Eye (tissue), 1 donor: ENCODE measurements at regions not wholly inside any gene's neighbourhood (a gene's known extent, or its start where the extent isn't known, plus 50 kb on each side); places are given as distances from the start of the nearest gene placed in this dataset.

Source experiments
- DNase-seq: peaks from one replicate; pipeline ENCODE4 v3.0.0-alpha.2; 2015

DNA sequence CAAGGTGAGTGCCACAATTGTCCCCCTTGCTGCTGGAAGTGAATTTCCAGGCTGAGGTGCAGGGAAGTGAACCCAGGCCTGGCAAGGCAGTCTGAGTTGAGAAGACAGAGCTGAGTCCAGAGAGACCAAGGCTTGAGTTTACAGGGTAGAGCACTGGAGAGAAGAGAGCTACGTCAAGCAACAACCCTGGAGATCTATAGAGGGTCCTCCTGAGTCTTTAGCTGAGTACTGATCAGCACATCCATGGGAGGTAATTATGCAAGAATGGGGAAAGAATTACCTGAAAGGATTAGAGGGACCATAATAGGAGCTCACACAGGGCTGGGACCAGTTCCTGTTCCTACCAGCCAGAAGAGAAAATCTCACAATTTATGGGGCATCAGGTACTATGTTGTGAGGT lies 190.7 kb downstream of the NEDD1 start:
- DNase-seq, result no peak

GRCh38 chr12:97109441-97109840 lies 202.4 kb downstream of the NEDD1 start:
- no peak for DNase-seq

DNA sequence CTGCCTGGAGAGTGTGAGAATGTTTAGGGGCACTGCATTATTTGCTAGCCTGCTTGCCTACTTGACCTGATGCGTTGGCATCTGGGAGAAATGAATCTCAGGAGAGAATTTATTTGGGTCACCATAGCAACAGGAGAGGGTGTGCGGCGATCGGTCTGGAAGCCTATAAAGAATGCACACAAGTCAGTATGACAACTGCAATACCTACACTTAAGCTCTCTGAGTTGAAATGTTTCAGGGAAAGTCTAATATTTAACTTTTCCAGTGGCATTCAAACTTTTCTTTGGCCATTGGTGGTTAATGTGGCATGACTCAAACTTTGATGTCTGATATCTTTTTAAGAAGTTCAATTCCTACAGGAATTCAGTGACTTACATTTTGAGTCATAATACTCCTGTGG lies 205.1 kb downstream of the NEDD1 start:
- DNase-seq, result no peak

DNA sequence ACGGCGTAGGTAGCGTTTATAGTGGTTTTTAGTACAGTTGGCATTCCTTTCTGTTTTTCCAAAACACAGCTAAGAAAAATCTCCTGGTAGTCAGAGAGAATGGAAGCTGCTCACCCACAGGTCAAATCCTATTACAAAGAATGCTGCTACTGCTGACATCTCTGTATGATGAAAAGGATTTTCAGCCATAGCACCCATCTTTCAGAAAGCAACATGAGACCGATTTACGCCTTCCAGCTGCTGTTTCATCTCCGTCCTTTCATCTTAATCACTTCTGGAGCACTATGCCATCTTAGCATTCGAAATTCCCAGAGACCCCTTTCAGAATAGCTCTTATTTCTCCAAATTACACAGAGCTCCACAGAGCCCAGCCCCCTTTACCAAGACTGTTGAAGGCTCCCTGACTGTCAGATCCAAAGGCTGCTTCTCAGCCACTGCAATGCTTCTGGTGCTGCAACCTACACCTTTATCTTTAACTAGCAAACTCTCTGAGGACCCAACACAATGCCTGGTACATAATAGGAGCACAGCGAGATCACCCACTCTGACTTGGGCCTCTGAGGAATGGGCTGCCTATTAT lies 211.8 kb downstream of the NEDD1 start:
- peak; percentile 16 for DNase-seq

DNA sequence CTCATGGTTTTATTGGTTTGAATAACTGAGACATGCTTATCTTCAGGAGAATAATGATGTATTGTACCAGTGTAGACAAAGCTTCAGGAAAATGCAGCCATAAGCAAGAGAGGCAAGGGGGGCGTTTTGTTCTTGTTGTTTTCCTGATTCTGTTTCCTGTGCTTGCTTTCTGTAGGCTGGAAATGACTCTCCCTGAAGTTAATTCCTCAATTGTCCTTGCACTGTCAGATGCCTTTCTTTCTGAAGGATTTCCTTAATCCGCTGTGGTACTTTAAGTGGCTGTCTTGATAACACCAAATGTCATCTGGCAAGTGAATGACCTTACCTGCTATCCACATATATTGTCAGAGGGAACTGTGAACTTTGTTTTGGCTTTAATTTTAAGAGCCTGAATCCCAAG lies 220.0 kb downstream of the NEDD1 start:
- DNase-seq, result no peak

DNA sequence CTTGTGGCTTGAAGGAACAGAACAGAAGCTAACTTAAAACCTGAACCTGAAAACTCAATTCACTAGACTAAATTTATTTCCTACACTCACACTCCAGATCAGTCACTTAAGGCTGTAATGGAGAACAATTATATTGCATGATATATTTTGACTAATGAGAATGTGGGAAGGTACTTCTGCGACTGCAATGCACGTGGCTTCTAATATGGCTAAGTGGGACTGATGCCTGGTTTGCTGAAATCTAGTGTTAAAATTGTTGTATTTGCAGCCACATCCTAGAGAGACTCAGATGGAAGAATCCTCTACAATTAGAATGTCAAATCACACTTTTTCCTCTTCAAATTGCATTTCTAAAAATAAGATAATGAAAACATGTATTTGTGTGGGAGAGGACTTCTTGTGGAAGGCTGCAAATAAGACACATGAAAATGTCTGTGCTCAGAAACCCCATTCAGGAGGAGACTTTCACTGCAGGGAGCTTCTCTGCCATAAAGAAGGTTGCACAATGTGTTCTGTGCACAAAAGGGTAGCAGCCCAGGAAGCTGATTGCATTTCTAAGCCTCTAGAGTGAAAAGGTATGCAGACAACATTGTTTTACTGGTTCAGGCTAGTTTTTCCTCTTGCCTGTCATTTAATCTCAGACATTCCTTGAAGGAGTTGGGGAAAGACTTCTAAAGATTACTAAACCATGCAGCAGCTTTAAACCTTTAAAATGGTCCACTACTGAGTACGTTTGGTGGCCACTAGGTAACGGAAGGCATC lies 224.3 kb downstream of the NEDD1 start:
- peak; percentile 50 for DNase-seq

GRCh38 chr12:97132270-97132669 lies 225.2 kb downstream of the NEDD1 start:
- DNase-seq, result no peak

DNA sequence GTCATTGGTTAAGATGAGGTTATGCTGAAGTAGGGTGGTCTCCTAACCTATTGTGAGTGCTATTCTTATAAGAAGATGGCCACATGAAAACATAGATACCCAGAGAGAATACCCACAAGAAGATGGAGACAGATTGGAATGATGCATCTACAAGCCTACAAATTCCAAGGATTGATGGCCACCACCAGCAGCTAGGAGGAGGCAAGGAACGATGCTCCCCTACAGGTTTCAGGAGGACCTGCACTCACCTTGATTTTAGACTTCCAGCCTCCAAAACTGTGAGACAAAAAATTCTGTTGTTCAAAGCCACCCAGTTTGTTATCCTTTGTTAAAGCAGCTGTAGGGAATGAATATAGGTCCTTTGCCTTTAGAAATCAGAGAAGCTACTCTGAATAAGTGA lies 227.4 kb downstream of the NEDD1 start:
- DNase-seq, result no peak

GRCh38 chr12:97140355-97140754 lies 233.3 kb downstream of the NEDD1 start:
- no peak for DNase-seq

DNA sequence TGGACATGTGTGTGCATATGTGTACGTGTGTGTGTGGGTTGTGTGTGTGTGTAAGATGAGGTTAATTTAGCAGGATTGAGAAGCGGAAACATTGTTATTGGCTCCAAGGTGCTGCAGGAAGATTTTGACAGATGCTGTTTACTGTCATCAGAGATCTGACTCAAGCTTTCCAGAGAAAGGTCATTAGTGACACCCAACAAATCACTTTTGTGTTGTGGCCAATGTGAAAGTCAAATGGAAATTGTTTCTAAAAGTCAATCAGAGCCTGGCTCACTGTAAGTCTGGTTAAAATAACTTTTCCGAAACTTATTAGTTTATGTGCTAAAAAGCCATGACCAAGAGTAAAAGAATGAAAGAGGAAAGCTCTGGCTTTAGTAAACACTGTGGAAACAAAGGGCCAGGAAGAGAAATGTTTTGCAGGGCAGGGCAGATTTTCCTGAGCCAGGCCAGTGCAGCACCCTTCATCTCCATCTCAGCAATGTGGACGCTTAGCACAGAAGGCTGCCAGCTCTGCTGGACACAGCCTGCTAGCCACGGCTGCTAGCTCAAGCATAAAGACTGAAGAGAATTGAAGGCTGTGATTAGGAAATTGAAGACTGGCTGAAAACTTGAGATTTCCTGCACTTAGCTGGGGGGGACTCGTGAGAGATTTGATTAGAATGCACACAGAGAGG lies 235.8 kb downstream of the NEDD1 start:
- peak; percentile 82 for DNase-seq

DNA sequence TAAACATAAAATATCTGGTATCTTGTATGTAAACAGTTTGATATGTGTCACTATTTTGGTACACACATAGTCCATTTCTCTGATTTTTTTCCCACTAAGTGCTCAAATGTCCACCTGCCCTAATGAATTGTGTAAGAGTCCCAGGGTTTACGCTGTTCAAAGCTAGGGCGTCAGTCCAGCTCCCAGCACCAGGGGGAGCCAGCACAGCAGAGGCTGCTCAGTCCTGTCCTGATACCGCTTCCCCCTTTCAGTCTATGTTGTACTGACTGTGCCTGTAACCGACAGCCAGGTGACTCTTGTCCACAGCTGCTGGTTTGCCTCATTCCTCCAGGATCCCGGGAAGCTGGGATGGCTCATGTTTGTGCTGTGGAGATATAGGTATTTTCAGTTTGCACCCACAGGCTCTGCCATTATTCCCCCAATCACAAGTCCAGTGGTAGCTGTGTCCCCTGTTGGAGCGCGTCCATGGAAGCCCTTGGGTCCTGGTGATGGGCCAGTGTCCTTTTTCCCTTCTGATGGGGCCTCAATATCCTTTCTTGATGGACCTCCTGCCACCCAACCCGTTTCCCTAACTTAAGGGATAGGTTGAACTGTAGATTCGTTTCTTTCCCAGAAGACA lies 242.0 kb downstream of the NEDD1 start:
- DNase-seq, result peak; percentile 39

- no peak for DNase-seq
These were observed 244.4 kb downstream of the NEDD1 start for GRCh38 chr12:97151481-97151880.

DNA sequence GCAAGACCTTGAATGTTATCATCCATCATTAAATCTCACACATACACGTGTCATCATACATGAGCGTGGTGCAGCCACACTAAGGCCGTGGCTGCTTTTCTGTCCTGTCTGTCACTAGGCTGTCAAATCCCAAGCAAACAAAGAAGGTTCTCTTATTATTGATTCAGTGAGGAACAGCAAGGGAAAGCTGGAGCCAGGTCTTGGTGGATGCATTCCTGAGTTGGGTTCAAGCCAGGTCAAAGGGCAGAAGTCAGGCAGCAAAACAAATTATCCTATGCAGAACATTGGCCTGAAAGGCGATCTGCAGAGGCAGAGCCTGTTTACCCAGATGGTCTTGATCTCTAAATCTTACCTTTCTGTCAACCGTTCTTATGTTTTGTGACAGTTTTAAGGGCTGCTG lies 252.3 kb downstream of the NEDD1 start:
- DNase-seq, result no peak

- DNase-seq, result no peak
These were observed 253.2 kb downstream of the NEDD1 start for GRCh38 chr12:97160277-97160676.

DNA sequence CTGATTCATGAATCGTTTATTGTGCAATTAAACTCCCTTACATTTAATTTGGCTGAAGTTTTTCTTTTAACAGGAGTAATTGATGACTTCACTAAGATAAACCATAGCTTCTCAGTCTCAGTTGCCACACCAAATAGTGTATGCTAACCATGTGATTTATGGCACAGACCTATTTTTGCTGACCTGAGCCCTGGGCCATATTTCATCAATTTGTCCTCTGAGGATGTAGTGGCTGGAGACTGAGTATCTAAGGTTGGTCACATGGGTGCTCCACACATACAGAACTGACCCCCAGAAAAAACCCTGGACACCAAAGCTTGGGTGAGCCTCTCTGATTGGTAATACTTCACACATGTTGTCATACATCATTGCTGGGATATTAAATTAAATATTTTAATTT lies 255.1 kb downstream of the NEDD1 start:
- DNase-seq, result no peak

DNA sequence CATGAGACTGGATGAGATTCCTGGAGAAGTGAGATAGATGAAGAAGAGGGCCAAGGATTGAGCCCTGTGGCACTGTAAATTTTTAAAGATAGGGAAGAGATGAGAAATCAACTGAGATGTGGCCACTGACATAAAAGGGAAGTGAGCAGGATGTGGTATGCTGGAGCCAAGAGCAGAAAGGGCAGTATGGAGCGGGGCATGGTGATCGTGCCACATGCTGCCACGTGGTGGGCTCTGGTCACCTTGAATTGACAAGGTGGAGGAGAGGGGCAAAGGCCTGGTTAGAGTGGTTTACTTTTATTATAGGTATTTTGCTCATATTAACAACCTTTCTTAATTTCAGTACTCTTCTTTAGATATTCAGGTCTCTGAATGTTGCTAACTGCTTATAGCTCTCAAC lies 257.9 kb downstream of the NEDD1 start:
- no peak for DNase-seq

DNA sequence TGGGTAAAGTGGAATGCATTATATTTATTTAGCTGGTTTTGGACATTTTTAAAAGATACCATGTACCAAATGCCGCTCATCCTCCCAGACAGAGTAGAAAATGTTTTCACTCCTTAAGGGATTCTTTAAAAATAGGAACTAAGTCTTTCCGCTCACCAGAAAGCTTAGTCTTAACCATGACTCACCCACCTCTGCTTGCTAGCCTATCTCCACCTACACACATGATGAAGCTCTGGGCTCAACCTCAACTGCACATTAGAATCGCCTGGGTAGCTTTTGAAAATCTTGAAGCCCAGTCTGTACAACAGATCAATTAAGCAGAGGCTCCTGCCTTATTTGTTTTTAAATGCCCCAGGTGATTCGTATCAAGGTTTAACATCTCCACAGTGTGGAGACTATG lies 260.5 kb downstream of the NEDD1 start:
- no peak for DNase-seq

DNA sequence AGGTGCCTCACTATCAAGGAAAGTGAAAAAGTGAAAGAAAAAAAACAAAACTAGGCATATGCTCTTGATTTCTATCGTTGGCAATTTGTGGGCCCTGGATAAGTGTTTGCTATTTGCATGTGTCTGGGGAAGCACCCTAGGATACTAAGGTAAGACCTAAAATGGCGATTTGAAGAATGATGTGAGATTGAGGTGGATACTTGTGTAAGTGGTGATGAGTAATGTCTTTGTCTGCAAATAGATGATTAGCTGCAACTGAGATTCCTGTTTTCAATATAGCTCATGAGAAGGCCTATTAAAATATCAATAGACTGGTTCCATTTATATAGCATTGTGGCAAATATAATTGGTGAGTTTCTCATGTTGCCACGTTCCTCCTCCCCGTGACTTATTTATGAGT lies 261.7 kb downstream of the NEDD1 start:
- DNase-seq, result no peak

DNA sequence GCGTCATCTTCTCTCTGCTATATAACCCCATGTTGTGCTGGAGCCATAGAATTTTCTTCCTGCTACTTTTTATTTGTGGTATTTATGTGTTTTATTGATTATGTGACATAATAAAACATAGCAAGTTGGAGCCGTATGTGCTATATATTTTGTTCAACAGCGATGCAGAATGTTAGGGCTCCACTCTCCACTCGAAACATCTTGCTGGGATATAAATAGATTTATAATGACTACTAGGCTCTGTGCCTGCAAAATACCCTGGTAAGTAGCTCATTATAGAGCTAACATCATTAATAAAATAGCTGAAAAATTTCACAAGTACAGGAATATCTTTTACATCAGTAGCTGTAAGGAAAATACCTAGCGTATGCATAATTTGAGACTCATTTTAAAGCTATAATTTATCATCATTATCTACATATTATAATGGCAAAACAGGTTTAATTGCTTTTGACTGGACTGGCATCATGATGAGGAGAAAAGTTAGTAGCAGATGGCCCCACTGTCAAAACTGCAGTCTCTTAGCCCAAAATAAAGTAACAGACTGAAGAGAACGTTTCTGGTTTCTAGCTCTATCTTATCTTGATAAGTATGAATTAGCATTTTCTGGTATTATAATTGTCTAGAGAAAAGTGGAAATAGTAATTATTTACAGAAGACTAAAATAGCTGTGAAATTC lies 263.0 kb downstream of the NEDD1 start:
- peak; percentile 15 for DNase-seq

DNA sequence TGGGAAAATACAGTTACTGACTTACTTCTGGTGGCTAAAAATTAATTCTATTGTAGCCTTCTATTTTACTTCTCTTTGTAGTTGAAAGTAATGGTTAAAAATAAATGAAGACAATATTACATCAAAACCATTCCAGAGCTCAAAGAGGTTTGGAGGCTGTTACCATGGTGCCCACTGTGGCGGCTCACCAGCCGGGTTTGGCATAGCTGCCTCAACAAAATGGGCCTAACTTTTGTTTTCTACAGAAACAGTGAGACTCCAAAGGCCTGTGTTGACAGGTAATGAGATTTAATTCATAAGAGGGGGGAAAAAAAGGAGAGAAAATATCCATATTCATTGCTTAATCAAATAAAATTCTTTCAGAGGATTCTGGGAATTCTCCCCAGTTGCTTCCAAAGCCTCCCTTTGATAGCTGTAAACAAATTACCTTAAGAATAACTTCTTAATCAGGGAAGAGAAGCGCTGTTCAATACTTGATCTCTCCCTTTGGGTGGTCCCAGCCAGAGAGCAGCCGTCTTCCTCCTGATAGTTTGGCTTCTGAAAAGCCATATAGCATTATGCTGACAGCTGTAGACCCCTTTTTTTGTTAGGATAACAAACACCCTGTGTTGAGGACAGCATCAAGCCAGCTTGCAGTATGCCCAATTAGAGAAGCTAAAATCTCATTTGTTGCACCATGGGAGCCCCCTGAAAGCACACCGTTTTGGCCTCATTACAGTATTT lies 266.8 kb downstream of the NEDD1 start:
- peak; percentile 68 for DNase-seq

DNA sequence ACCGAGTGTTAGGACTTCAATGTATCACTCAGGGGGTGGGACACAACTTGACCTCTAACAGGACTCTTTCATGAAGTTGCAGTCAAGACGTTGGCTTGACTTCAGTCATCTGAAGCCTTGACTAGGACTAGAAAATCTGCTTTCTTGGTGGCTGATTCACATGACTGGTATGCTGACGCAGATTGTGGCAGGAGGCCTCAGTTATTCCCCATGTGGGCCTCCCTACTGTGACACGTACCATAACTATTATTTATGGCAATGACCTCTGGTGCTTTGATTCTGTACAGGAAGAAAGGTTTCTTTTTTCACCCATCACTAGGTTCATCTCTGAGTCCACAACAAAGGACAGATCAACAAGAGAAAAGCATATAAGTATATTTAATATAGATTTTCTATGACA lies 270.4 kb downstream of the NEDD1 start:
- no peak for DNase-seq

GRCh38 chr12:97181571-97182265 lies 274.7 kb downstream of the NEDD1 start:
- DNase-seq, result no peak
